Keratinocyte (primary cell): ENCODE measurements at regions not wholly inside any gene's neighbourhood (a gene's known extent, or its start where the extent isn't known, plus 50 kb on each side); places are given as distances from the start of the nearest gene placed in this dataset.

ENCODE experiments used
- DNase-seq: peaks from one replicate; pipeline ENCODE4 v3.0.0-alpha.2; 2011; ENCODE audit warnings: low read depth, missing footprints, low spot score
- FAIRE-seq: peaks from 2 replicates; lab custom pipeline; 2011; peaks lifted over from hg19 to GRCh38; lab: Jason Lieb, UNC
- H2AFZ ChIP-seq: 2 replicates; pipeline ENCODE4 v1.6.0; 2012; ENCODE audit warnings: low read length, control low read depth, inconsistent platforms; ENCODE audit not compliant: control insufficient read depth
- H3K27ac ChIP-seq: 2 replicates; pipeline ENCODE4 v1.5.1; 2011; ENCODE audit warnings: low read length; ENCODE audit not compliant: control insufficient read depth, insufficient read depth
- H3K27me3 ChIP-seq: 3 replicates; pipeline ENCODE4 v1.6.0; 2011; ENCODE audit warnings: low read length; ENCODE audit not compliant: control insufficient read depth, insufficient read depth; ENCODE audit errors: extremely low read depth
- H3K36me3 ChIP-seq, 2 experiments: 2 replicates in 1 of 2; 3 replicates in 1 of 2; pipeline ENCODE4 v1.5.1; 2011; ENCODE audit warnings: low read length in 2 of 2, mild to moderate bottlenecking in 1 of 2; ENCODE audit not compliant: control insufficient read depth in 2 of 2, insufficient read depth in 2 of 2; ENCODE audit errors: extremely low read depth in 1 of 2
- H3K4me1 ChIP-seq: 3 replicates; pipeline ENCODE4 v1.5.1; 2011; ENCODE audit warnings: low read length; ENCODE audit not compliant: control insufficient read depth, insufficient read depth; ENCODE audit errors: extremely low read depth
- H3K4me2 ChIP-seq: 3 replicates; pipeline ENCODE4 v1.6.0; 2011; ENCODE audit warnings: low read depth, low read length; ENCODE audit not compliant: control insufficient read depth, insufficient read depth; ENCODE audit errors: extremely low read depth
- H3K4me3 ChIP-seq, 3 experiments: fragments of 200-600 bp in 1 of 3; sonication (generic) in 1 of 3; 2 replicates in 2 of 3; 3 replicates in 1 of 3; pipeline ENCODE4 v1.5.1; 2011 to 2016; ENCODE audit warnings: low read length in 3 of 3, mild to moderate bottlenecking in 3 of 3, control low read depth in 2 of 3, inconsistent platforms in 1 of 3, low read depth in 1 of 3, mixed read lengths in 1 of 3, mixed run types in 1 of 3, moderate library complexity in 1 of 3; ENCODE audit not compliant: control insufficient read depth in 2 of 3, insufficient read depth in 2 of 3; ENCODE audit errors: extremely low read depth in 1 of 3
- H3K79me2 ChIP-seq: 2 replicates; pipeline ENCODE4 v1.6.0; 2012; ENCODE audit warnings: low read length; ENCODE audit not compliant: control insufficient read depth, insufficient read depth
- H3K9ac ChIP-seq: 3 replicates; pipeline ENCODE4 v1.6.0; 2011; ENCODE audit warnings: low read length; ENCODE audit not compliant: control insufficient read depth, insufficient read depth; ENCODE audit errors: extremely low read depth
- H3K9me1 ChIP-seq: 3 replicates; pipeline ENCODE4 v1.6.0; 2011; ENCODE audit warnings: low read length; ENCODE audit not compliant: control insufficient read depth, insufficient read depth; ENCODE audit errors: extremely low read depth
- H3K9me3 ChIP-seq: 2 replicates; pipeline ENCODE4 v1.5.1; 2012; ENCODE audit warnings: low read depth, low read length; ENCODE audit not compliant: control insufficient read depth
- H4K20me1 ChIP-seq: 3 replicates; pipeline ENCODE4 v1.6.0; 2011; ENCODE audit warnings: low read length; ENCODE audit not compliant: control insufficient read depth, insufficient read depth; ENCODE audit errors: extremely low read depth
- EZH2 ChIP-seq: IDR thresholded peaks from one replicate; pipeline ENCODE4 v1.6.1; 2012; ENCODE audit warnings: inconsistent platforms, mild to moderate bottlenecking, low read length, moderate library complexity
- dilution Hi-C: fragments of 300-500 bp; cut with MboI; formaldehyde crosslinking; loops from one replicate; pipeline ENCODE4 v1.7.0; 2020; ENCODE audit warnings: low sequenced_read_pairs; ENCODE audit not compliant: extremely low pct_ligation_motif_present
- TF ChIP-seq, protein P1 (sequence below), 3 experiments: IDR thresholded peaks in 1 of 3; conservative IDR thresholded peaks in 1 of 3; optimal IDR thresholded peaks in 1 of 3; 2 replicates in 2 of 3; 3 replicates in 1 of 3; pipeline versions ENCODE3 to v1.5.1; 2011; ENCODE audit warnings: low read length in 3 of 3, mild to moderate bottlenecking in 3 of 3, moderate library complexity in 2 of 3, control low read depth in 1 of 3, inconsistent platforms in 1 of 3; ENCODE audit not compliant: insufficient read depth in 2 of 3; ENCODE audit errors: extremely low read depth in 1 of 3

DNA sequence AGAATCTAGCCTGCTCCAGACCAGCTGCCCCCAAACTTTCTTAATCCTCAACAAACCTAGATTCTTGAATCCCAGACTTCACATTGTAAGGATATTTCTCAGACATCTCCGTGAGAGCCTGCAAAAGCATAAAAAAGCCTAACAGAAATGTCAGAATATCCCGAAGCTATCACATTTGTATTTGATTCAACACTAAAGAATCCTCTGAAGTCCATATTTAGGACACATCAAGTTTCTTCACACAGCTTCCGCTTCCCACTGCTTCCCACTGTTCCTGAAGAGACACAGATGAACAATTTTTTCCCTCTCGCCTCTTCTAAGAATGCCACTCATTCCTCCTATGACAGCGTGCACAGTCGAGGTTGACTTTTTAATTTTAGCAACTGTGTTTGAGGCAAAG is 396.2 kb upstream of the IGFBP3 start:
- no peak for DNase-seq
- Histone ChIP-seq H4K20me1 (no peaks in the 10 kb centered on the region), H3K4me3 (no peak overlapping the region), H2AFZ (no peak overlapping the region), H3K9me3 (no peaks in the 10 kb centered on the region), H3K27me3 (no peaks in the 10 kb centered on the region), H3K9me1 (no peaks in the 10 kb centered on the region), H3K9ac (no peak overlapping the region), H3K27ac (no peak overlapping the region), H3K36me3 (no peaks in the 10 kb centered on the region), H3K79me2 (no peaks in the 10 kb centered on the region), H3K4me1 (peaks cover 4% of the 10 kb centered on the region), H3K4me2 (no peak overlapping the region)
- FAIRE-seq = no peak
- TF ChIP-seq, protein P1, sequence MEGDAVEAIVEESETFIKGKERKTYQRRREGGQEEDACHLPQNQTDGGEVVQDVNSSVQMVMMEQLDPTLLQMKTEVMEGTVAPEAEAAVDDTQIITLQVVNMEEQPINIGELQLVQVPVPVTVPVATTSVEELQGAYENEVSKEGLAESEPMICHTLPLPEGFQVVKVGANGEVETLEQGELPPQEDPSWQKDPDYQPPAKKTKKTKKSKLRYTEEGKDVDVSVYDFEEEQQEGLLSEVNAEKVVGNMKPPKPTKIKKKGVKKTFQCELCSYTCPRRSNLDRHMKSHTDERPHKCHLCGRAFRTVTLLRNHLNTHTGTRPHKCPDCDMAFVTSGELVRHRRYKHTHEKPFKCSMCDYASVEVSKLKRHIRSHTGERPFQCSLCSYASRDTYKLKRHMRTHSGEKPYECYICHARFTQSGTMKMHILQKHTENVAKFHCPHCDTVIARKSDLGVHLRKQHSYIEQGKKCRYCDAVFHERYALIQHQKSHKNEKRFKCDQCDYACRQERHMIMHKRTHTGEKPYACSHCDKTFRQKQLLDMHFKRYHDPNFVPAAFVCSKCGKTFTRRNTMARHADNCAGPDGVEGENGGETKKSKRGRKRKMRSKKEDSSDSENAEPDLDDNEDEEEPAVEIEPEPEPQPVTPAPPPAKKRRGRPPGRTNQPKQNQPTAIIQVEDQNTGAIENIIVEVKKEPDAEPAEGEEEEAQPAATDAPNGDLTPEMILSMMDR (optimal IDR thresholded peaks at IDR 0.05 in 1 of 3, IDR thresholded peaks at IDR 0.05 in 1 of 3, conservative IDR thresholded peaks at IDR 0.05 in 1 of 3; ENCODE audit: extremely low read depth in 1 of 3, insufficient read depth in 2 of 3, low read length in 3 of 3) = no peak
- TF ChIP-seq EZH2 = no peak
- dilution Hi-C loops = no loop called here

GRCh38 chr7:46315891-46316290 is 394.8 kb upstream of the IGFBP3 start:
- H3K4me1 ChIP-seq = peaks cover 4% of the 10 kb centered on the region
- no peaks in the 10 kb centered on the region for H3K36me3 ChIP-seq
- H3K9me3 ChIP-seq = no peaks in the 10 kb centered on the region
- no peak overlapping the region for H2AFZ ChIP-seq
- no peak overlapping the region for H3K4me2 ChIP-seq
- H3K4me3 ChIP-seq = no peak overlapping the region
- FAIRE-seq (peak; percentile 84), DNase-seq (no peak)
- no peaks in the 10 kb centered on the region for H3K9me1 ChIP-seq
- dilution Hi-C loops = no loop called here
- no peak overlapping the region for H3K27ac ChIP-seq
- TF ChIP-seq EZH2 = no peak
- TF ChIP-seq, protein P1 (optimal IDR thresholded peaks at IDR 0.05 in 1 of 3, IDR thresholded peaks at IDR 0.05 in 1 of 3, conservative IDR thresholded peaks at IDR 0.05 in 1 of 3; ENCODE audit: extremely low read depth in 1 of 3, insufficient read depth in 2 of 3, low read length in 3 of 3) = no peak
- no peaks in the 10 kb centered on the region for H4K20me1 ChIP-seq
- no peaks in the 10 kb centered on the region for H3K27me3 ChIP-seq
- no peaks in the 10 kb centered on the region for H3K79me2 ChIP-seq
- no peak overlapping the region for H3K9ac ChIP-seq
